HG03558 (cell line): ENCODE measurements at regions not wholly inside any gene's neighbourhood (a gene's known extent, or its start where the extent isn't known, plus 50 kb on each side); places are given as distances from the start of the nearest gene placed in this dataset.
"Not testable (repeated sequence)": the region's sequence is repeated elsewhere in the genome, so short reads cannot be mapped to it uniquely, and the experiment has no call there.

Source experiments
- ATAC-seq: cut with Tn5 transposase; IDR thresholded peaks from one replicate; pipeline ENCODE4 v1.9.1; 2021; ENCODE audit warnings: moderate number of reproducible peaks; ENCODE audit not compliant: unreplicated experiment; ENCODE audit errors: extremely low read depth

DNA sequence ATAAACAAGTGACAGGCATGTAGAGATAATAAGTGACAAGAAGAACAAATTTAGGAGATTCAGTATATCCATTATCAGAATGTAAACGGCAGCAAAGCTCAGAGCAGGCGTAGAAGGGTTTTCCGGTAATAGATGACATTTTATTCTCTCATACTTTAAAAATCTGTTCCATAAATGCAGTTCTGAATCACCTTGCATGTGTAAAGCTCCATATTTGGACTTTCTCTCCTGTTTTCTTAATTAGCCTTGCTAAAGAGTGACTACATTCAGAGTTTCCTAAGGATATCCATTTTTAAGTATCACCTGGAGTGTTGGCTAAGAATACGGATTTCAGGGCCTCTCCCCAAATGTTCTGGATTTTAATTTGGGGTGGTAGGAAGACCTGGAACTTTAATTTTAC, 122.0 kb downstream of the SPP2 start:
- no peak for ATAC-seq

DNA sequence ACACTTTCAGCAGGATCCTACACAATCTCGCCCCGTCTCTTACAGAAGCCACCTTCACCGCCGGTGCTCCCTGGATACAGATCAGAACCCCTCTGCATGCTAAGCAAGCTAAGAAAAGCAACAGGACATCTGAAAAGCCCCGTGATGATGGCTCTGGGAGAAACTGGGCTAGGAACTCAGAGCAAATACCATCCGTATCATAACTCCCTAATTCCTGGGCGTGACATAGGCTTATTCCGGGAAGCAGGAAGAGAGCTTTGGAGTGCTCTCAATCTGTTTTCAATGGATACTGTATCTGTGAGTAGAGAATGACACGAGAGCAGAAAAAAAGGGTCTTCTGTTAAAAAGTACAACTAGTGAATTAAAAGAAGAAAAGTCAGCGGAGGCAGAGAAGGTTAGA, 121.6 kb downstream of the SPP2 start:
- no peak for ATAC-seq

DNA sequence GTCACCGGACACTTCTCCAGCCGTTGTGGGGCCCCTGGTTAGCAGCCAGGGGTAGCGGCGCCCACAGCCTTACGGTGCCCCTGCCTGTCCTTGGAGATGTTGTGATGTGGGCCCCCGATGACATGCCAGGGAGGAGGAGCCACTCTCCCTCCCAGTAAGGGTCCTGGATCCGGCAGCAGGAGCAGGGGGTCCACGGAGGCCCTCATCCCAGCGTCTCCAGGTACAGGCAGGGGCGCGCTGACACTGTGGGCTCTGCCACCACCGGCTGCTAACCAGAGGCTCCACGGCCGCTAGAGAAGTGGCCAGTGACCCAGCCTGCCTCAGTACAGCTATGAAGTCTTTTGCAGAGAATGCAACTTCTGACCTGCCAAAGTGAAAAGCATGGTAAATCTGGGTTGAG, 121.2 kb downstream of the SPP2 start:
- no peak for ATAC-seq

DNA sequence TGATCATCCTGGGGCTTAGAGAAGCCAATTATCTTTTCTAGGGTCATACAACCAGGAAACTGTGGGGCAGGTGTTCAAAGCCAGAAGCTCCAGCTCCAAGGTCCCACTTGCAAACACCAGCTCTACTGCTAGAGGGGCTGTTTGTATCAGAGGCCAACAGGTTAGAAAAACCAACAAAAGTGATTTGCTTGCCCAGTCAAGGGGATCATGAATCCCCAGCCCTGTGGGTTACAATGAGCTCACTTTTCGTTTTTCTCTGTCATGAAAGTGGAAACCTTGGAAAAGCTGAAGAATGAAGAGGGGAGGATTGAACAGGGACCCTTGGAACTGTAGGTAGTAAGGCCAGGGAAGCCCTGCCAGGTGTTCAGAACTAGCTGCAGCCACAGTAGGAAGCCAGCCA, 119.2 kb downstream of the SPP2 start:
- no peak for ATAC-seq

DNA sequence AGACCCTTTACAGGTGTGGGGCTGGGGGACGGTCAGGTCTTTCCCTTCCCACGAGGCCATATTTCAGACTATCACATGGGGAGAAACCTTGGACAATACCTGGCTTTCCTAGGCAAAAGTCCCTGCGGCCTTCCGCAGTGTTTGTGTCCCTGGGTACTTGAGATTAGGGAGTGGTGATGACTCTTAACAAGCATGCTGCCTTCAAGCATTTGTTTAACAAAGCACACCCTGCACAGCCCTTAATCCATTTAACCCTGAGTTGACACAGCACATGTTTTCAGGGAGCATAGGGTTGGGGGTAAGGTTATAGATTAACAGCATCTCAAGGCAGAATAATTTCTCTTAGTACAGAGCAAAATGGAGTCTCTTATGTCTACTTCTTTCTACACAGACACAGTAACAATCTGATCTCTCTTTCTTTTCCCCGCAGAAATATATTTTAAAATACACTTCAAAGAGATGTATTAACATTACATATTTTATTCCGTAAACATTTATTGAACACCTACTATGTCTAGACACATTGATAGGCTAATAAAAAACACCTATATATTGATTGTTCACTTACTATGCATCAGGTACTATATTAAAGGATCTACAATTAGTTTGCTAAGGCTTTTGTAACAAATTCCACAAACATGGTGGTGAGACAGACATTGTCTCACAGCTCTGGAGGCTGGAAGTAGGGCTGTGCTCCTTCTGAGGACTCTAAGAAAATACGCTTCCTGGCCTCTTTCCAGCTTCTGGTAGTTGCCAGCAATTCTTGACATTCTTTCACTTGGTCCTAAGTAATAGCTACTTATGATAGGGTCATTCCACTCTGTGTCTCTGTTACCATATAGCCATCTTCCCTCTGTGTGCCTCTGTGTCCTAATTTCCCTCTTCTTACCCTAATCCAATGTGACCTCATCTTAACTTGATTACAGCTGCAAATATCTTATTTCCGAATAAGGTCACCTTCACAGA, 118.4 kb downstream of the SPP2 start:
- ATAC-seq: not testable (repeated sequence)

DNA sequence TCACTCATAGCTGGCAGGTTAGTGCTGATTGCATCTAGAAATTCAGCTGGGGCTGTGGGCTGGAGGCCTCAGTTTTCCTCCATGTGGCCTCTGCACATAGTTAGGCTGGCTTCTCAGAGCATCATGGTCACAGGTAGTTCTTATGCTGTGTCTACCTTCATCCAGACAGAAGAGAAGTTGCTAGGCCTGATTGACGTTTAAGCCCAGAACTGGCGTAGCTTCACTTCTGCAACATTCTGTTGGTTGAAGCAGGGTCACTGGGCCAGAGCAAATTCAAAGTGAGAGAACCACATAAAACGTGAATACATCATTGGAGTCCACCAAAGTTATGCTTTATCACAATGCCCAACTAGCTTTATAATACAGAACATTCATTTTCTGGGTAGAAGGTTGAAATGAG, 116.0 kb downstream of the SPP2 start:
- no peak for ATAC-seq

DNA sequence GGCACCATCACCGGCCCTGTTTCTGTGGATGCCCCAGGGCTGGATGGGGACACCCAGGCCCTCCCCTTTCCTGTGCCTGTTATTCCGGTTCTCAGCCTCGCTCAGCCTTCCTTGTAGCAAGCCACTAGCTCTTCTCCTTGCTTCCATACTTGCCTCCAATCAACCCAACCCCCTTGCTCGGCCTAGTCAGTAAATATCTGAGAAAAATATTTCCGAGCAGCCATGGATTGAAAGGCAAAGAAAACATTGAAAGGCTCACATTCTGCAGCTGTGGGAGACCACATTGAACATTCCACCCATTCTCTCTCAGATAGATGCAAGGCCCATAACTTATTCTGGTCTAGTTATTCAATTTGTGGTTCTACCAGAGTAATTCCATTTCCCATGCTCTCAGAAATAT, 114.9 kb downstream of the SPP2 start:
- no peak for ATAC-seq

DNA sequence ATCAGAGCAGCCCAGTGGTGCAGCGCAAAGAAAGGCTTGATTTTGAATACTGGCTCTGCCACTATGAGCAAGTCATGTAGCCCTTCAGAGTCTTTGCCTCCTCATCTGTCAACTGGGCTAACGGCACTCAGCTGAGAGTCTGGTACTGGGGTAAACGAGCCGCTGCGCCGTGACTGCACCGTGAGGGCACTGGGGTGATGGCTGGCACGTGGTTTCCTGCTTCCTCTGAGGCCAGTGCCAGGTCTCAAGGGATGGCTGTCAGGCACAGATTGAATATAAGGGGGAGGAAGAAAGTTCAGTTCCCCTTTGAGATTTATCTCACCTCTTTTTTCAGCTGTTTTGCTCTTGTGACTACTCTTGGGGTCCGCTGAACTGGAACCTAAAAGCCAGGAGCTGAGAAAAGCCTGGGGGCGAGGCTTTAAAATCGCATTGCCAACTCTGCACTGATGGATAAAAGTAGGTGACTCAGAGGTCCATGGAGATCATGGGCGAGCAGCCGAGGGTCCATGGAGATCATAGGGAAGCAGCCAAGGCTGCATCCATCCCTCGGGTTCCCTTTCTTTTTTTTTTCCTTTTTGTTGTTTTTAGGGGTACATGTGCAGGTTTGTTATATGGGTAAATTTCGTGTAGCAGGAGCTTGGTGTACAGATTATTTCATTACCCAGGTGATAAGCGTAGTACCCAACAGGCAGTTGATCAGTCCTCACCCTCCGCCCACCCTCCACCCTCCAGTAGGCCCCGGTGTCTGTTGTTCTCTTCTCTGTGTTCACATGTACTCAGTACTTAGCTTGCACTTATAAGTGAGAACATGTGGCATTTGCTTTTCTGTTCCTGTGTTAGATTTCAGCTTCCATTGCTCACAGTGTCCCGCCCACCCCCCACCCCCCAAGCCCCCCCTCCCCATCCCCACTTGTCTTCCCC, 114.3 kb downstream of the SPP2 start:
- no peak for ATAC-seq

DNA sequence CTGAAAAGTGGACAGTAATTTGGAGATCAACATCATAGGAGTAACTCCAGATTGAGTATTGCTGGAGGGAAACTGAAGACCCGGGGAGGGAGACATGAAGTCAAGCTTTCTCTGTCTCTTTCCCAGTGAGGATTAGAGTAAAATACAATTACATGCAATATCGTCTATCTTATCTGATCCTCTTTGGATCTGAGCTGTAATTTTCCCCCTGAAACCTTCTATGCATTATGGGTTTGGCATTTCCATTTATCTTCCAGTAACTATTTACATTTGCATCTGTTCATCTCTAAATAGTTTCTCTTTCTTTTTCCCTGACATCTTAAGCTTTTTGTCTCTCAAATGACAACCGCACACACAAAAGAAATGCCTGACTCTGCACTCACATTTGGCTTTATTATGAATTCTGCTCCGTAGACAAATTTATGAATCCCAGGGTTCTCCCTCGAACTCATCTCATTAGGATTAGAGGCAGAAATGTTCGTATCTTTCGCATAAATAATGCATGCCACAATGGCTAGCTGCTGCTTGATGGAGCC, 113.1 kb downstream of the SPP2 start:
- no peak for ATAC-seq

DNA sequence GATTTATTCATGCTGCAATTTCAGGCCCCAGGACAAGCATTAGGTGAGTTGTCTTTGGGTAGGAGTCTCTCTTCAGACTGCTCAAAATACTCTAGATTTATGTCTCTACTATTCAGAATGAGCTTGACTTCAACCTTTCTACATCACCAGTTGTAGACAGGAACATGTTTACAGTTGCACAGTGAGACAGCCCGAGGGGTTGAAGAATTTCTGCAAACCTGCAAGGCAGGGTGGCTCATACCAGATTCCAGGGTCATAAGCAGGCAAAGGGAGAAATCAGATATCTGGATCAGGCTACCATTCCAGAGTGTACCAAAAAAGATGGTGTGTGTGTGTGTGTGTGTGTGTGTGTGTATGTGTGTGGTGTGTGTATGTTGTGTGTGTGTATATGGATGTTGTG, 112.4 kb downstream of the SPP2 start:
- ATAC-seq: no peak

DNA sequence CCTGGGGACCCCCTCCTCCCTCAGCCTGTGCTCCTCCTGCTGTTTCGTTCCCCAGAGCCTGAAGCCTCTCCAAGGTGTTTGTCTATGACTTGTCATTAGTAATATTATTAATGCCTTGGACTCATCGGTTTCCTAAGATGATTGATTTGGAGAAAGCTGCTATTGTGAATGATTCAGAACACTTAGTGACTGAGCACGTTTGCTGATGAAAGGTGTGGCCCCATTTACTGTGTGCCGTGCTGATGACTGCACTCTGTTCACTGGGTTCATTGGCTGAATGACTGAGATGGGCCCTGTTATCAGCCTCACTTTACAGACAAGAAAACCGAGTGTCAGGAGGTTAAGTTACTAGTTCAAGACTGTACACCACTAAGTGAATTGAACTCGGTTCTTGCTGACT, 111.4 kb downstream of the SPP2 start:
- ATAC-seq: no peak

DNA sequence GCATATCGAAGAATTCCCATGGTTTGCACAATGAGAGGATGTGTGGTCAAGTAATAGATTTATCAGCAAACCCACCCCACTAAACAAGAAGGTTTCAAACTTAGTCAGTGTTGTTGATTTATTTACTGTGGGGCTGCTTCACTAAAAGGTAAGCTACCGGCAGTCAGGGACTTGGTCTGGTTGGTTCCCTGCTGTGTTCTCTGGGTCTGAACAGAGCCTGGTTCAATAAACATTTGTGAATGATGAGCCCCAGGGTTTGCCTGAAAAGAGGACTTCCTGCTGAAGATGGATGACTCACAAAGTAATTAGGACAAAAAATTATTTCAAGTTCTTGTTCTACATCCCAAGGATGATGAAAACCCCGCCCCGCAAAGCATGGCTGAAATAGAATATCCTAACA, 108.3 kb downstream of the SPP2 start:
- no peak for ATAC-seq

DNA sequence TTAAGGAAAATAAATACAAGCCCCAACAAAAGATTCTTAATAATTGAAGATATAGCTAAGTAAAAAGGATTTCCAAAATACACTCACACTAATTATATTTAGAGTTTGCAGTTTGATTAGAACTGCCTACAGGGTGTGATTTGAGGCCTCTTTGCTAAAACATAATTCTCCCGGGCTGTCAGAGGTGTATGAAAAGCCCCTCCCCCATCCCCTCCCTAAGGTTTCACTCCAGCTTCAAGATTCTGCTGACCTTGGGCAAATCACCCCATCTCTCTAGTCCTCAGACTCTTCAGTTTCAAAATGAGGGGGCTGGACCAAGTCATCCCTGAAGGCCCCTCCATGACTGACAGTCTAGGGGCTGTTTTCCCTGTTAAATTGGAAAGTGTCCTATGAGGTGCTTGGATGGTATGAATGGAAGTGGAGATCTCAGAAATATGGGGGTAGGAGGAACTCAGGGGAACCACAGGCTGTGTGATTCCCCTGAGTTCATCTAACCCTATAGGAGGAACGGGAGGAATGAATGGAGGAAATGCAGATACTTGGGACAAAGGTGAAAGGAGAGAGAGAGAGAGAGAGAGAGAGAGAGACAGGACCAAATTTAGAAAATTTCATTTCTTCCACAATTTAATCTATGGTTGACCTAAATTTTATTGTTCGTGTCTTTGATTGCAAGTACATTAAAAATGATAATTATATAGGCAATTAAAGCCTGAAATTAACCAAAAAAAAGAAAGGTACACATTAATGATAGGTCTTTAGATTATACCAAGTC, 107.5 kb downstream of the SPP2 start:
- ATAC-seq: no peak

DNA sequence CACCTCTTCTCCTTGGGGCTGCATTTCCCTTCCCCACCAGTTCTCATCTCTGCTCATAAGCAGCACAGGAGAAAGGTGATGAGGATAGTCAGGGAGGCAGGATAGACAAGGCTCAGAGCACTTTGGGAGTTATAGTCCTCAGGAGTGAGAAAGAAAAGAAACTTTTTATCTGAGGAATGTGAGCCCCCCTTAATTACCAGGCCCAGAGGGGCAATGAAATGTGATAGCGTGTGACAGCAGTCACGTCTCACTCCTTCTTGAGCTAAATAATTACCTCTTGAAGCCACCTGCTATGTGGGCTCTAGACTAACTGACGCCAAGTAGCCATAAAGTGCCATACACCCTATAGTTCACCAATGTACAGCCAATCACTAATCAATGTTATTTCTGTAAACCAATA, 105.8 kb downstream of the SPP2 start:
- ATAC-seq: no peak

DNA sequence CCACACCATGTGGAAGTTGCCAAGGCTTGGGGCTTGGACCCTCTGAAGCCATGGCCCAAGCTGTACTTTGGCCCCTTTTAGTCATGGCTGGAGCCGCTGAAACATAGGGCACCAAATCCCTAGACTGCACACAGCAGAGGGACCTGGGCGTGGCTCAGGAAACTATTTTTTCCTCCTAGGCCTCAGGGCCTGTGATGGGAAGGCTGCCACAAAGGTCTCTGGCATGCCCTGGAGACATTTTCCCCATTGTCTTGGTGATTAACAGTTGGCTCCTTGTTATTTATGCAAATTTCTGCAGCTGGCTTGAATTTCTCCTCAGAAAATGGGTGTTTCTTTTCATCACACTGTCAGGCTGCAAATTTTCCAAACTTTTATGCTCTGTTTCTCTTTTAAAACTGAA, 102.3 kb downstream of the SPP2 start:
- ATAC-seq: not testable (repeated sequence)

DNA sequence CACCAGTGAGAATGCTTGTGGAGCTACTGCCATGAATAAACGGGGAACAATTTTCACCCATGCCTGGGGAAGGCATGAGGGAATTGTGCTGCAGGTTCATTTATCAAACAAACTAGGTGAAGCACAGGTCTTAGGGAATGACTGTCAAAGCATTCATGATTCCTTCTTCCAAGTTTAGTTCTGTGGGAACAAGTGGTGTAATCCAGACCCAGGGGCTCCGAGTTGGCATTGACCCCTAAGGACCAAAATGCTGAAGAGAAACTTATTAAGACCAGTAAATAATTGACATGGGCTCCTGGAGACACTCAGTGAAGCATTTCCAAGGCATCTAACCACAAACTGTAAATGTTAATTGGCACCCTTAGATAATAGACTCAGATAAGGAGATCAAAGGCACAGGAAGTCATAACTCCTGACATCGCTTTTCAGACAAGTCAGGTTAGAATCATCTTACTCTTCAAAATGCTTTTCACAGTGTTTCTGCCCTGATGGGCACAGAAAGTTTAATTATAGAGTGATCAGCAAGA, 96.9 kb downstream of the SPP2 start:
- ATAC-seq: no peak

DNA sequence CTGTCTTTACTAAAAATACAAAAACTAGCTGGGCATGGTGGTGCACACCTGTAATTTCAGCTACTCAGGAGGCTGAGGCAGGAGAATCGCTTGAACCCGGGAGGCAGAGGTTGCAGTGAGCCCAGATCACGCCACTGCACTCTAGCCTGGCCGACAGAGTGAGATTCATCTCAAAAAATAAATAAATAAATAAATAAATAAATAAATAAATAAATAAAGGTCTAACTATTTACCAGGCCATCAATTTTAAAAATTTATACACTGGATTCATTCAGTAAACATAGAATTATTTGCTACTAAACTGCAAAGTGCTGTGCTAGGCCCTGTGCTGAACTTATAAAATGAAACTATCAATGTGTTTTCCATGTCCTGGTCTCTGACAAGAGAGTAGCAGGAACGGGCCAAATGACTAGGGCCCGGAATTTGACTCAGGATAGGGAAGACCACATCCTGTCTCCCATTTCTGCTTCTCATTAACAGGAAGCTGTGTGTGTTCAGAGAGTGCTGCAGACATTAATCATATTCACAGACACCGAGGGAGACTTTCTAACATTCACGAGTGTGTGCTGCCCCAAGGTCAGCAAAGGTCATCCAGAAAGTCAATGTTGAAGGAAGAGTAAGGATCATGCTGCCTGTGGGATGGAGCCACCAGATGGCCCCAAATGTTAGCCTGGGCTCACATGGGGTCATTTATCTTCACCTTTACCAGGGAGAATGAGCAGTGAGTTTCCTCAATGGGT, 95.8 kb downstream of the SPP2 start:
- ATAC-seq: no peak

DNA sequence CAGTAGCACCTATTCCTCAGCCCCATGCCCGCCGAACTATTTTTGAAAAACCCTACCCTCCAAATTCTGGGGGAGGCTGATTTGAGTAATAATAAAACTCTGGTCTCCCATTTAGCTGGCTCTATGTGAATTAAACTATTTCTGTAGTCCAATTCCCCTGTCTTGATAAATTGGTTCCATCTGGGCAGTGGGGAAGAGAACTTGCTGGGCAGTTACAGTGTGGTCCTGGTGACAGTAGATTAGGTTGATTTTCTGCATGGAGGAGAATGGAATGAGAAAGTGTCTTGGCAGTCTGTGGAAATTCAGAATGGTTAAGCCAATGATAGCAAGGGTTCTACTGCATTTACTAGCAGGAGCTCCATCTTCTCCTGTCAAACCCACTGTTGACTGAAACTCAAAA, 95.0 kb downstream of the SPP2 start:
- ATAC-seq: no peak

DNA sequence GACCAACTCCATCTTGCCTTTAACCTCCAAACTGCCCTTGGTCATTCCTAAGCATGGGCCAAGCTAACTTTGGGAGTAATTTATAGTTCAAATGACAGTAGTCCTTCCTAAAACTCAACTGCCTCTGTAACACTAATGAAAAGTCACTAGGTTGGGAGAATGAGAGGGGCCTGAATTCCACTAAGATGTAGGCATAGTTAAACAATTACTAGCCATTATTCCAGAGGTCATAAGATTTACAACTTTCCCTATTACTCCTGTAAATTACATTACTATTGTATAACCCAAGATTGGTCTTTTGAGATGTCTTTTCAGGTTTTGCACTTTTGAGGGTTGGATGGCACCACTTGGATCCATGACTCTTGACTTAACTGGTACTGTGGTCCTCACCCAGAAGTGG, 94.6 kb downstream of the SPP2 start:
- ATAC-seq: no peak
